ENCODE measurements at regions not wholly inside any gene's neighbourhood (a gene's known extent, or its start where the extent isn't known, plus 50 kb on each side); places are given as distances from the start of the nearest gene placed in this dataset.

DNA sequence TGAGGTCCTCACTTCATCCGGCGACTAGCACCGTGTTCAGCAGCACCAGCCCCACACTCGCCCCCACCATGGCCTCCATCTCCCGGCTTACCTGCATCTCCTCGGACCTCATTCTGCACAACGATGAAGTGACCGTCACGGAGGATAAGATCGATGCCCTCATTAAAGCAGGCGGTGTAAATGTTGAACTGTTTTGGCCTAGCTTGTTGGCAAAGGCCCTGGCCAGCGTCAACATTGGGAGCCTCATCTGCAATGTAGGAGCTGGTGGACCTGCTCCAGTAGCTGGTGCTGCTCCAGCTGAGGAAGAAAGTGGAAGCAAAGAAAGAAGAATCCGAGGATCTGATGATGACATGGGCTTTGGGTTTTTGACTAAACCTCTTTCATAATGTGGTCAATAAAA, 70.5 kb upstream of the MYCN start:
- DNase-seq = no peak
- no peaks in the 10 kb centered on the region for H3K4me1 Mint-ChIP-seq
- H3K36me3 Mint-ChIP-seq = no peaks in the 10 kb centered on the region
- H3K27me3 Mint-ChIP-seq = no peaks in the 10 kb centered on the region
- ATAC-seq = no peak
- CTCF ChIA-PET = no interaction called here
- no peak overlapping the region for H3K4me3 Mint-ChIP-seq
- H3K9me3 Mint-ChIP-seq (ENCODE audit: low read depth) = no peaks in the 10 kb centered on the region
- H3K27ac Mint-ChIP-seq = no peak overlapping the region

DNA sequence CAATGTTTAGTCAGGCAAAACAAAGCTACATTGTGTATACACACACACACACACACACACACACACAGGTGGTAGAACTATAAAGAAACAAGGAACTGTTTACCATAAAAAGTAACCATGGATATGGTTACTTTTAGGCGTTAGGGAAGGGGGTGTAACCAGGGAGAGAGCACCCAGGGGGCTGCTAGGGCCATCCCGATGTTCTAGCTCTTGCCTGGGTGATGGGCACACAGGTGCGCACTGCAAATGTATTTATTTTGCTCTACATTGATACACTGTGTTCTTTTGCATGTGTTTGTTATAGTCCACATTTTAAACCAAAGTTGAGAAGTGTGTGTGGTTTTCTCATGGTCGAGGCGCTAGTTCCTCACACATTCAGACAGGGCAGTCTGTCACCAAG, 69.8 kb upstream of the MYCN start:
- no peak overlapping the region for H3K27ac Mint-ChIP-seq
- no peaks in the 10 kb centered on the region for H3K4me1 Mint-ChIP-seq
- no peaks in the 10 kb centered on the region for H3K36me3 Mint-ChIP-seq
- ATAC-seq (no peak), DNase-seq (no peak)
- H3K9me3 Mint-ChIP-seq (ENCODE audit: low read depth) = no peaks in the 10 kb centered on the region
- H3K4me3 Mint-ChIP-seq = no peak overlapping the region
- CTCF ChIA-PET = no interaction called here
- no peaks in the 10 kb centered on the region for H3K27me3 Mint-ChIP-seq

DNA sequence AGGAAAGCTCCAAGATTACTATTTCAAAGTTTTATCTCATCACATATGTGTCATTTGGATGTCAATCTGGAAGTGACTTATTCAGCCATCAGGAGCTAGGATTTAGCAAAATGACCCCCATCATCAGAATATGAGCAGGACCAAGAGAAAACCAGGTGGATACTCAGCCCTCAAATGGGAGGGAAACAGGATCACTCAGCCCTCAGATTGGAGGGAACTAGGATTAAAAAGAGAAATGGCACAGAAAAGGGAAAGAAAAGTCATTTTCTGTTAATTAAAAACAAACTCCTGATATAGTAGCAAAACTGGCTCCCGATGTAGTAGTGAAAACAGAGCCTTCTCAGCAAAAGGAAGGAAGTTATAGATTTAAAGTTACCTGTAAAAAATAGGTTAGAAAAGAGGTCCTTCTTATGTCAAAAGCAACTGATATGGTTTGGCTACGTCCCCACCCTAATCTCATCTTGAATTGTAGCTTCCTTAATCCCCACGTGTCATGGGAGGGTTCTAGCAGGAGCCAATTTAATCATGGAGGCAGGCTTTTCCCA, 69.0 kb upstream of the MYCN start:
- H3K4me1 Mint-ChIP-seq = no peaks in the 10 kb centered on the region
- ATAC-seq (no peak), DNase-seq (no peak)
- H3K4me3 Mint-ChIP-seq = no peak overlapping the region
- CTCF ChIA-PET = no interaction called here
- no peaks in the 10 kb centered on the region for H3K27me3 Mint-ChIP-seq
- H3K36me3 Mint-ChIP-seq = no peaks in the 10 kb centered on the region
- H3K9me3 Mint-ChIP-seq (ENCODE audit: low read depth) = no peaks in the 10 kb centered on the region
- no peak overlapping the region for H3K27ac Mint-ChIP-seq

GRCh38 chr2:15872854-15873253, 67.5 kb upstream of the MYCN start:
- H3K9me3 Mint-ChIP-seq (ENCODE audit: low read depth) = peaks cover 3% of the 10 kb centered on the region
- DNase-seq (no peak), ATAC-seq (no peak)
- H3K4me3 Mint-ChIP-seq = no peak overlapping the region
- H3K4me1 Mint-ChIP-seq = no peaks in the 10 kb centered on the region
- H3K27ac Mint-ChIP-seq = no peak overlapping the region
- no peaks in the 10 kb centered on the region for H3K36me3 Mint-ChIP-seq
- CTCF ChIA-PET = no interaction called here
- H3K27me3 Mint-ChIP-seq = no peaks in the 10 kb centered on the region

GRCh38 chr2:15874321-15874720, 66.0 kb upstream of the MYCN start:
- no peak overlapping the region for H3K27ac Mint-ChIP-seq
- ATAC-seq (no peak), DNase-seq (no peak)

GRCh38 chr2:15874854-15875804, 65.2 kb upstream of the MYCN start:
- DNase-seq (no peak), ATAC-seq (no peak)
- Mint-ChIP-seq H3K4me3 (no peak overlapping the region), H3K27me3 (no peaks in the 10 kb centered on the region), H3K4me1 (no peaks in the 10 kb centered on the region), H3K9me3 (ENCODE audit: low read depth) (peaks cover 3% of the 10 kb centered on the region), H3K27ac (no peak overlapping the region), H3K36me3 (no peaks in the 10 kb centered on the region)
- CTCF ChIA-PET = no interaction called here

More at GRCh38 chr2:15874321-15874720, 66.0 kb upstream of the MYCN start:
- Mint-ChIP-seq H3K36me3 (no peaks in the 10 kb centered on the region), H3K9me3 (ENCODE audit: low read depth) (peaks cover 3% of the 10 kb centered on the region), H3K4me3 (no peak overlapping the region), H3K27me3 (no peaks in the 10 kb centered on the region), H3K4me1 (no peaks in the 10 kb centered on the region)
- CTCF ChIA-PET = no interaction called here

DNA sequence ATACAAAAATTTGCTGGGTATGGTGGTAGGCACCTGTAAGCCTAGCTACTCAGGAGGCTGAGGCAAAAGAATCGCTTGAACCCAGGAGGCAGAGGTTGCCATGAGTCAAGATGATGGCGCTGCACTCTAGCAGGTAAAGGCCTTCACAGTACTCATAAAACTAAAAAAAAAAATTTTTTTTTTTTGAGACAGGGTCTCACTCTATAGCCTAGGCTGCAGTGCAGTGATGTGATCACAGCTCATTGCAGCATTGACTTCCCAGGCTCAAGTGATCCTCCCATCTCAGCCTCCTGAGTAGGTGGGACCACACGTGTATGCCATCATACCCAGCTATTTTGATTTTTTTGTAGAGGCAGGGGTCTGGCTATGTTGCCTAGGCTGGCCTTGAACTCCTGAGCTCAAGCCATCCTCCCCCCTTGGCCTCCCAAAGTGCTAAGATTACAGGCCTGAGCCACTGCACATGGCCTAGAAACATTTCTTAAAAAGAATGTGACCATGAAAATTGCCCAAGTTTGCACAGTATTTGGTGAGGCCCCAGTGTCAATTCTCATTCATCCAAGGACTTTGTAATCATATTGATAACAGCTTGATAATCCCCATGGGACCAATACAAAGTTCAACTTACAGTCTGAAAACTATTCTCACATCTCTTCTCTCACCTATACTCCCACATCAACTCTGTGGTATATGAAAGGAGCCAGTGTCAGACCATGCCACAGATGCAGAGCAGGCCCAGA, 64.2 kb upstream of the MYCN start:
- no peak overlapping the region for H3K27ac Mint-ChIP-seq
- no peak for ATAC-seq
- H3K36me3 Mint-ChIP-seq = no peaks in the 10 kb centered on the region
- no peak overlapping the region for H3K4me3 Mint-ChIP-seq
- CTCF ChIA-PET = interaction anchor here (1.0 kb wide), 1 partner anchor 9 kb away, joined by 3 read pairs; no protein-coding TSS in a partner anchor
- no peaks in the 10 kb centered on the region for H3K27me3 Mint-ChIP-seq
- no peaks in the 10 kb centered on the region for H3K4me1 Mint-ChIP-seq
- H3K9me3 Mint-ChIP-seq (ENCODE audit: low read depth) = peaks cover 3% of the 10 kb centered on the region
- no peak for DNase-seq

DNA sequence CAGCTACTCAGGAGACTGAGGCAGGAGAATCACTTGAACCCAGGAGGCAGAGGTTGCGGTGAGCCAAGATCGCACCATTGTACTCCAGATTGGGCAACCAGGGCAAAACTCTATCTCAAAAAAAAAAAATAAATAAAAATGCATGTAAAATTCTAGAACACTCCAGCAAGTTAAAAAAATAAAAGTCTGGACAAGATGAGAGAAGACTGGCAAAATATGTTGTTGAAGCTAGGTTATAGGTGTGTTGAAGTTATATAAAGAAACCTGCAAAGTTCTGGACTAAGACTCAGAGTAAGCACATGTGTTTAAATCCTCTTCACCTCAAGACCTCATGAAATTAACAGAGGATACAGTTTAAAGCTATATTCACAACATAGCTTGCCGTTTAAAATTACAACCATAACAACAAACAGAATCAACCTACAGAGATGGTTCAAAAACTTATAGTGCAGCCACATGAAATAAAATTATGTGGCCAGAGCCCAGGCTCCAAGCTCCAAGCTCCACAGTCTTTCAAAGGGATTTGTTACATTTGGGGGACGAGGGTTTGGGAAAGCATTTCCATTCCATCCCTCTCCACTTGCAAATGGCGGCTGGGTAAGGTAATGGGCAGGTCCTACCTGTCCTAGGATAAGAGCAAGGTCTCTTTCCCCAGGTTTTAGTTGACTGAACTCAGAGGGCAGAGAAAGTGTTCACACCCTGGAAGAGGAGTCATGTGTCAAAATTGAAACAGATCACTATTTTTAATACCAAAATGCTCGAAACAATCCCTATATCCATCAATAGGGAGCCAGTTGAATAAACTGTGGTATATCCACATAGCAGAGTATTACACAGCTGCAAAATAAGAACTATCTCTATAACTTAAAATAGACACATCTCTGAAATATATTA, 59.9 kb upstream of the MYCN start:
- Mint-ChIP-seq H3K36me3 (no peaks in the 10 kb centered on the region), H3K27me3 (no peaks in the 10 kb centered on the region), H3K9me3 (ENCODE audit: low read depth) (peaks cover 3% of the 10 kb centered on the region), H3K27ac (no peak overlapping the region), H3K4me3 (no peak overlapping the region), H3K4me1 (no peaks in the 10 kb centered on the region)
- CTCF ChIA-PET = no interaction called here
- DNase-seq (no peak), ATAC-seq (no peak)

DNA sequence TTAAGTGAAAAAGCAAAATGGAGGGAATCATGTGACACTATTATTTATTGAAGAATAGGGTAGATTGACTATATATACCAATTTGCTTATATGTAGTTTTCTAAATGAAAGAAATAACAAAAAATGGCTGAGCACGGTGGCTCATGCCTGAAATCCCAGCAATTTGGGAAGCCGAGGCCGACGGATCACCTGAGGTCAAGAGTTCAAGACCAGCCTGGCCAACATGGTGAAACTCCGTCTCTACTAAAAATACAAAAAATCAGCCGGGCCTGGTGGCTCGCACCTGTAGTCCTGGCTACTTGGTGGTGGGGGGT, 59.3 kb upstream of the MYCN start:
- no peaks in the 10 kb centered on the region for H3K4me1 Mint-ChIP-seq
- CTCF ChIA-PET = no interaction called here
- no peaks in the 10 kb centered on the region for H3K27me3 Mint-ChIP-seq
- ATAC-seq (no peak), DNase-seq (no peak)
- peaks cover 3% of the 10 kb centered on the region for H3K9me3 Mint-ChIP-seq (ENCODE audit: low read depth)
- no peaks in the 10 kb centered on the region for H3K36me3 Mint-ChIP-seq
- no peak overlapping the region for H3K27ac Mint-ChIP-seq
- H3K4me3 Mint-ChIP-seq = no peak overlapping the region

DNA sequence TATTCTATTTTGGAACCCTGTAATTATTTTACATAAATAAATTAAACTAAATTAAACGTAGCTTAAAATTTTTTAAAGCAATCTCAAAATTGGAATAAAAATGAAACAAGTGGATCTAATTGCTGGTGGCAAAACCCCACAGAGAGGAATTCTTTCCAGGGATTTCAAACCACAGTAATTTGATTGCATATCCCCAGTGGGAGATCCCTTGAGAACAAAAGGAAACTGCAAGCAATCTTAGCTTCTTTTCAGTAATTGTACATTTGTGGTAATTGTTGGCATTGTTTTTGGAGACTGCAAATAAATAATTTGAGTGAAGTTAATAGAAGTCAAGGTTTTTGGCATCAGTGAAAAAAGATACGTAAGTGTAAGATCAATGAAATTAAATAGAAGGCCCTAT, 58.7 kb upstream of the MYCN start:
- Mint-ChIP-seq H3K27me3 (no peaks in the 10 kb centered on the region), H3K4me1 (no peaks in the 10 kb centered on the region), H3K4me3 (no peak overlapping the region), H3K36me3 (no peaks in the 10 kb centered on the region), H3K9me3 (ENCODE audit: low read depth) (peaks cover 3% of the 10 kb centered on the region), H3K27ac (no peak overlapping the region)
- DNase-seq = no peak
- no peak for ATAC-seq
- CTCF ChIA-PET = no interaction called here

DNA sequence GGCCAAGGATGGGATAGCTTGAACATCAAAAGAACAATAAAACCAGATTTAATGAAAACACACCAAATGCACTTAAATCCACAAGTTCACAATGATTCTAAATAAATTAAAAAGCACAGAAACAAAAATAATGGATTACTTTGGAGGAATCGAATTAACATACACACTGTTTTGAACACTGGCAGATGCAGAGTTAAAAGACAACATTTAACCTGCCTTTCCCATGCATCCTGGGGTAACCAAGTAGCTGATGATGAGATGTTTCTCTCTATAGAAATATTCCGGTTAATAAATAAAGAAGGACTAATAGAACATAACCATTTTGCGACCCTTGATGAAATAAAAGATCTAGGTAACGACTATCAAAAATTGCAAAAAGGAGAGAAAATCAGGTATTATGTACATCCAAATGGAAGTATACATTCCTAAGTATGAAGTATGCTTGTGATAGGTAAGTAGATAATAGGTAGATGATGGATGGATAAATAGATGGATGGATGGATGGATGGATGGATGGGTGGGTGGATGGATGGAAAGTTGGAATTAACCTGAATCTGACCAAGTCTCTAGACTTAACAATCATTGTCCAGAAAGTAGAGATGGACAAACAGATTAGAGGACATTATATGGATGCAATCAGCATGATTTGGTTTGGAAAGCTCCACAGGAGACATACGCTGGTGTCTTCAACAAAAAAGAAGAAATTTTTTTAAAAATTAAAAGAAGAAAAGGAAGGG, 57.4 kb upstream of the MYCN start:
- H3K36me3 Mint-ChIP-seq = no peaks in the 10 kb centered on the region
- no peaks in the 10 kb centered on the region for H3K4me1 Mint-ChIP-seq
- no peak overlapping the region for H3K27ac Mint-ChIP-seq
- no peaks in the 10 kb centered on the region for H3K27me3 Mint-ChIP-seq
- ATAC-seq = no peak
- H3K4me3 Mint-ChIP-seq = no peak overlapping the region
- CTCF ChIA-PET = no interaction called here
- DNase-seq = no peak
- H3K9me3 Mint-ChIP-seq (ENCODE audit: low read depth) = no peaks in the 10 kb centered on the region

DNA sequence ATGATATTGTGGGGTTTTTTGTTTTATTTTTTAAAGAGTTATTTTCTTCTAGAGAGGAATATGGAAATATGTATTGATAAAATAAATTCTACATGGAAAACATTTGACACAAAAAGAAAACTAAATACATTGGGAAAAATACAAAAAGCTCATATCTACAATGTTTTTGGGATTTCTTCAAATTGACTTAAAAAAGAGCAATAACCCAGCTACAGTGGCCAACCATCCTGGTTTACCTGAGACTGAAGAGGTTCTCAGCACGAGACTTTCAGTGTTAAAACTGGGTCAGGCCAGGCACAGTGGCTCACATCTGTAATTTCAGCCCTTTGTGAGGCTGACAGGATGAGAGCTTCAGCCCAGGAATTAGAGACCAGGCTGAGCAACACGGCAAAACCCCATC, 56.7 kb upstream of the MYCN start:
- H3K9me3 Mint-ChIP-seq (ENCODE audit: low read depth) = no peaks in the 10 kb centered on the region
- no peak for DNase-seq
- H3K4me3 Mint-ChIP-seq = no peak overlapping the region
- H3K27ac Mint-ChIP-seq = no peak overlapping the region
- no peaks in the 10 kb centered on the region for H3K4me1 Mint-ChIP-seq
- H3K27me3 Mint-ChIP-seq = no peaks in the 10 kb centered on the region
- H3K36me3 Mint-ChIP-seq = no peaks in the 10 kb centered on the region
- ATAC-seq = no peak
- CTCF ChIA-PET = no interaction called here

GRCh38 chr2:15884790-15885189, 55.6 kb upstream of the MYCN start:
- CTCF ChIA-PET = no interaction called here
- Mint-ChIP-seq H3K9me3 (ENCODE audit: low read depth) (no peaks in the 10 kb centered on the region), H3K27ac (no peak overlapping the region), H3K4me1 (no peaks in the 10 kb centered on the region), H3K36me3 (no peaks in the 10 kb centered on the region), H3K4me3 (no peak overlapping the region), H3K27me3 (no peaks in the 10 kb centered on the region)
- DNase-seq (no peak), ATAC-seq (no peak)

Data from activated CD8-positive, alpha-beta memory T cell treated with anti-CD3 and anti-CD28 coated beads, Interleukin-2, amount 10 ng/mL, durations not matched to agents 7 days and 5 days (primary cell).